ENCODE measurements at regions not wholly inside any gene's neighbourhood (a gene's known extent, or its start where the extent isn't known, plus 50 kb on each side); places are given as distances from the start of the nearest gene placed in this dataset.

DNA sequence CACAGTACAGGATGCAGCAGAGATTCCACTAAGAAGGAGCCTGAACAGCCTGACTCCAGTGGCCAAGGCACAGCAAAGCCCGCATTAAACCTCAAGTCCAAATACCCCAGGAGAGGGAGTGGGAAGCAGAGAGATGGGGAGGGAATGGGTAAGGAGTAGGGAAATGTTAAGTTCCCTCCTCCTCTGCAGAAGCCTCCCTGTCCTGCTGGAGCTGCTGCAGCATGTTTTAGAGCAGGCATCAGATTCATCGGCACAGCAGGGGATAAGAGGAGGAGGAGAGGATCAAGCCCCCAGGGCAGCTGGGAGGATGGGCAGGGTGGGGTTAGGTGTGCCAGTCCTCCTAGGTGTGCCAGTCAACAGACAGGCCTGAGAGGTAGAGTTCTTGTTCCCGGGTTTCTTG, 709.7 kb downstream of the PTPRU start:
- no peak overlapping the region for H3K4me3 ChIP-seq
- WGBS, result 73% methylated on average over 1 of the region's 3 CpGs
- H3K9me3 ChIP-seq, result no peaks in the 10 kb centered on the region
- no peak overlapping the region for H3K27ac ChIP-seq (replicated peaks in 1 of 4)
- no peak for DNase-seq (ENCODE audit: extremely low spot score)
- H3K27me3 ChIP-seq, result peaks cover 0 to 82% (median 0%) of the 10 kb centered on the region in 4 donors
- intact Hi-C loops (cut with DNase I), result no loop called here
- H3K4me1 ChIP-seq, result no peaks in the 10 kb centered on the region
- TF ChIP-seq POLR2A (IDR thresholded peaks at IDR 0.05; ENCODE audit: low read depth) (no peak), POLR2AphosphoS5 (IDR thresholded peaks at IDR 0.05) (no peak), EP300 (IDR thresholded peaks at IDR 0.05) (no peak)
- TF ChIP-seq, protein P1, sequence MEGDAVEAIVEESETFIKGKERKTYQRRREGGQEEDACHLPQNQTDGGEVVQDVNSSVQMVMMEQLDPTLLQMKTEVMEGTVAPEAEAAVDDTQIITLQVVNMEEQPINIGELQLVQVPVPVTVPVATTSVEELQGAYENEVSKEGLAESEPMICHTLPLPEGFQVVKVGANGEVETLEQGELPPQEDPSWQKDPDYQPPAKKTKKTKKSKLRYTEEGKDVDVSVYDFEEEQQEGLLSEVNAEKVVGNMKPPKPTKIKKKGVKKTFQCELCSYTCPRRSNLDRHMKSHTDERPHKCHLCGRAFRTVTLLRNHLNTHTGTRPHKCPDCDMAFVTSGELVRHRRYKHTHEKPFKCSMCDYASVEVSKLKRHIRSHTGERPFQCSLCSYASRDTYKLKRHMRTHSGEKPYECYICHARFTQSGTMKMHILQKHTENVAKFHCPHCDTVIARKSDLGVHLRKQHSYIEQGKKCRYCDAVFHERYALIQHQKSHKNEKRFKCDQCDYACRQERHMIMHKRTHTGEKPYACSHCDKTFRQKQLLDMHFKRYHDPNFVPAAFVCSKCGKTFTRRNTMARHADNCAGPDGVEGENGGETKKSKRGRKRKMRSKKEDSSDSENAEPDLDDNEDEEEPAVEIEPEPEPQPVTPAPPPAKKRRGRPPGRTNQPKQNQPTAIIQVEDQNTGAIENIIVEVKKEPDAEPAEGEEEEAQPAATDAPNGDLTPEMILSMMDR (IDR thresholded peaks at IDR 0.05), result no peak
- no peaks in the 10 kb centered on the region for H3K36me3 ChIP-seq

- intact Hi-C loops (cut with DNase I), result no loop called here
- 22% methylated on average over 10 of the region's 10 CpGs for WGBS
- H3K27ac ChIP-seq (replicated peaks in 1 of 4), result no peak overlapping the region
Observed at GRCh38 chr1:29945426-29945825, 709.1 kb downstream of the PTPRU start.

DNA sequence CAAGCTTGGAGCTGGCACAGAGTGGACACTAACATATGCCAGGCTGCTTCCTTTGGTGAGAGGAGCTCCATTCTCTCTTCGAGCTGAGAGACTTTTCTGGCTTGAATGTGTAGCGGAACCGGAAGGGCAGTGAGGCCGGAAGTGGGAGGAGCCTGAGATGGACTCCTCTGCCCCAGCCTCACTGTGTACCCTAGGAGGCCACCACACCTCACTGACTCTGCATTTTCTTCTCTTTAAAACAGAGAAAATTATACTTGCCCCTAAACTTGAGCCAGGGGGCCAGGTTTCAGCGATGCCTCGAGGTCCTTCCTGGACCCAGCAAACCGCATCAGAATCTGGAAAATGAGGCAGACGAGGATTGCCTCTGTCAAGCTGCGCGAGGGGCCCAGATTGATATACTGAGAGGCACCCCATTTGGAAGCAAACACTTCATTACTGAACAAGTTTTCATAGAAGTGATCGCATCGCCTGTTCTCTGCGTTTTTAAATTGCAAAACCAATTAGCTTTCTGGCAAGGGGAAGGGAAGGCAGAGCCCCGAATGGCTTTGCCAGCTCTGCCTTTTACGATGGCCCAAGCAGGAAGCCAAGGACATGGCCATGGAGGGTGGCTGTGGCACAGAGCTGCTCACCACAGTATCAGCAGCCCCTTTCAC, 708.1 kb downstream of the PTPRU start:
- H3K27me3 ChIP-seq, result peaks cover 0 to 88% (median 0%) of the 10 kb centered on the region in 4 donors
- intact Hi-C loops (cut with DNase I), result no loop called here

More at GRCh38 chr1:29945426-29945825, 709.1 kb downstream of the PTPRU start:
- TF ChIP-seq, protein P1 (IDR thresholded peaks at IDR 0.05), result no peak
- TF ChIP-seq POLR2AphosphoS5 (IDR thresholded peaks at IDR 0.05) (no peak), POLR2A (IDR thresholded peaks at IDR 0.05; ENCODE audit: low read depth) (no peak), EP300 (IDR thresholded peaks at IDR 0.05) (no peak)
- Histone ChIP-seq H3K9me3 (no peaks in the 10 kb centered on the region), H3K27me3 (peaks cover 0 to 88% (median 0%) of the 10 kb centered on the region in 4 donors), H3K36me3 (no peaks in the 10 kb centered on the region), H3K4me1 (no peaks in the 10 kb centered on the region), H3K4me3 (no peak overlapping the region)
- DNase-seq (ENCODE audit: extremely low spot score), result no peak

GRCh38 chr1:29943034-29943433, 706.7 kb downstream of the PTPRU start:
- Histone ChIP-seq H3K9me3 (no peaks in the 10 kb centered on the region), H3K4me3 (no peak overlapping the region), H3K27ac (replicated peaks in 1 of 4) (no peak overlapping the region), H3K36me3 (no peaks in the 10 kb centered on the region), H3K27me3 (peaks cover 0 to 81% (median 0%) of the 10 kb centered on the region in 4 donors), H3K4me1 (no peaks in the 10 kb centered on the region)
- TF ChIP-seq POLR2AphosphoS5 (IDR thresholded peaks at IDR 0.05), result no peak
- TF ChIP-seq POLR2A (IDR thresholded peaks at IDR 0.05; ENCODE audit: low read depth), result no peak
- TF ChIP-seq EP300 (IDR thresholded peaks at IDR 0.05), result no peak
- intact Hi-C loops (cut with DNase I), result no loop called here
- WGBS, result 100% methylated on average over 2 of the region's 2 CpGs
- no peak for DNase-seq (ENCODE audit: extremely low spot score)

More for the DNA sequence above, 708.1 kb downstream of the PTPRU start:
- WGBS, result 63% methylated on average over 15 of the region's 15 CpGs
- no peak overlapping the region for H3K27ac ChIP-seq (replicated peaks in 1 of 4)
- H3K36me3 ChIP-seq, result no peaks in the 10 kb centered on the region
- no peaks in the 10 kb centered on the region for H3K9me3 ChIP-seq
- no peak overlapping the region for H3K4me3 ChIP-seq
- no peak for DNase-seq (ENCODE audit: extremely low spot score)
- no peaks in the 10 kb centered on the region for H3K4me1 ChIP-seq
- TF ChIP-seq POLR2AphosphoS5 (IDR thresholded peaks at IDR 0.05), result no peak
- TF ChIP-seq, protein P1 (IDR thresholded peaks at IDR 0.05), result no peak
- TF ChIP-seq EP300 (IDR thresholded peaks at IDR 0.05), result no peak
- TF ChIP-seq POLR2A (IDR thresholded peaks at IDR 0.05; ENCODE audit: low read depth), result no peak

DNA sequence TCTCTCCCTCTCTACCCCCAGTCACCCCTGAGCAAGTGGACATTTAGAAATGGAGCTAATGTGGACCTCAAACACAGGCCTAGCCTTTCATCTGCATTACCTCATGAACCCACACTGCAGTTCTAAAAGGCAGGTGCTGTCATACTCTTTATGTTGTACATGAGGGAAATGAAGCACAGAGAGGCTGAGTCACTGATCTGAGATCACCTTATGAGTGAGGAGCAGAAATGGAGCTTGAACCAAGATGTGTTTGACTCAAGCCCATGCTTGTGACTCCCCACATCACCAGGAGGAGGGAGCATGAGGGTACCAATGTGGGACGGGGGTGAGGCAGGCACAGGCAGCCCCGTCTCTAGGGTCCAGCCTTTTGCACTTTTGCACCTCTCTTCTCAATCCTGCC, 702.8 kb downstream of the PTPRU start:
- H3K4me1 ChIP-seq, result no peaks in the 10 kb centered on the region
- TF ChIP-seq, protein P1 (IDR thresholded peaks at IDR 0.05), result no peak
- TF ChIP-seq POLR2A (IDR thresholded peaks at IDR 0.05; ENCODE audit: low read depth), result no peak
- TF ChIP-seq EP300 (IDR thresholded peaks at IDR 0.05), result no peak
- TF ChIP-seq POLR2AphosphoS5 (IDR thresholded peaks at IDR 0.05), result no peak
- no peak for DNase-seq (ENCODE audit: extremely low spot score)
- no peaks in the 10 kb centered on the region for H3K36me3 ChIP-seq
- peaks cover 0 to 43% (median 0%) of the 10 kb centered on the region in 4 donors for H3K27me3 ChIP-seq
- no peak overlapping the region for H3K4me3 ChIP-seq
- no peak overlapping the region for H3K27ac ChIP-seq (replicated peaks in 1 of 4)
- intact Hi-C loops (cut with DNase I), result no loop called here
- no peaks in the 10 kb centered on the region for H3K9me3 ChIP-seq
- WGBS, result 90% methylated on average over 2 of the region's 2 CpGs

All from esophagus muscularis mucosa (tissue), 4 donors.